Stimulated activated naive CD8-positive, alpha-beta T cell treated with anti-CD3 and anti-CD28 coated beads, Interleukin-15, Interleukin-2, amounts not matched to agents 100 U/mL and 50 U/mL, for 24 hours (primary cell): ENCODE measurements at regions not wholly inside any gene's neighbourhood (a gene's known extent, or its start where the extent isn't known, plus 50 kb on each side); places are given as distances from the start of the nearest gene placed in this dataset.

Source experiments
- ATAC-seq: fragments of 150-1000 bp; cut with Tn5 transposase; one replicate; pipeline ENCODE4 v1.10.0; 2021
- DNase-seq: peaks from one replicate; pipeline ENCODE4 v3.0.0; 2021

DNA sequence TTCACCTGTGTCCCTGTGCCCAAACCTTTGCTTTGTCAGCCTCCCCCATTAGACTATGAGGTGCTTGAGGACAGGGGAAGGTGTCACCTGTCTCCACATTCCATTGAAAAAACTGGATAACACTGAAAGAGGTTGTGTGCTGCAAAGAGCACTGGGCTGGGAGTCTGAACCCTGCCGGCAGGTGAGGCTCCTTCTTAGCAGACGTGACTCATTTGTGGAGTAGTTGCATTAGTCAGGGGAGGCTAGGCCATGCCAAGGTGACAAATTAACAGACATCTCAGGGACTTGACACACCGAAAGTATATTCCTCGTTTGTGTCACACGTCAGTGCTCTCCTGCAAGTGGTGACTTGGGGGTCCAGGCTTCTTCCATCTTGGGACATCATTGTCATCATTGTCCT lies 95.9 kb upstream of the STX18 start:
- DNase-seq (no peak), ATAC-seq (peak; percentile 55)

GRCh38 chr4:4633431-4633830 lies 91.6 kb upstream of the STX18 start:
- ATAC-seq (no peak), DNase-seq (no peak)

- DNase-seq = no peak
- no peak for ATAC-seq
Observed at GRCh38 chr4:4631150-4631549, 89.3 kb upstream of the STX18 start.

- DNase-seq = no peak
Observed at GRCh38 chr4:4627906-4628305, 86.1 kb upstream of the STX18 start.

DNA sequence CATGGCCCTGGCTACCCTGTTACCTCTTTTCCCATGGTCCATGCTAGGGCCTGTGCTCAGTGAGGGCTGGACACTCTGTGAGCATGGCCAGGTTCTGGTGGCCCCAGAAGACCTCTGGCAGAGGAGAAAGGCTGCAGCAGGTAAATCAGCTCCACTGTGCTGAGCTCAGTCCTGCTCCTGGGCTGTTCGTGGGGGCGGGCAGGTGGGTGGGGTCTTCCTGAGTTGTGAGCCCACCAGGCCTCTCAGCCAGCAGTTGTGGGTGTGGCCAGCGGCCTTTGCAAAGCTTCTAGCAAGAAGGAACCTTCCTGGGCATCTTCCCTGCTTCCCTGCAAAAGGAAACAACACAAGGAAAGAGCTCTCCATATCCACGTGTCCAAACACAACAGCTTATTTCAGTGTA lies 85.3 kb upstream of the STX18 start:
- ATAC-seq (no peak), DNase-seq (no peak)

More at GRCh38 chr4:4627906-4628305, 86.1 kb upstream of the STX18 start:
- ATAC-seq = no peak

- DNase-seq = no peak
- ATAC-seq = no peak
Observed at GRCh38 chr4:4625488-4625887, 83.6 kb upstream of the STX18 start.

GRCh38 chr4:4624276-4624897 lies 82.5 kb upstream of the STX18 start:
- ATAC-seq (peak; percentile 32), DNase-seq (no peak)

DNA sequence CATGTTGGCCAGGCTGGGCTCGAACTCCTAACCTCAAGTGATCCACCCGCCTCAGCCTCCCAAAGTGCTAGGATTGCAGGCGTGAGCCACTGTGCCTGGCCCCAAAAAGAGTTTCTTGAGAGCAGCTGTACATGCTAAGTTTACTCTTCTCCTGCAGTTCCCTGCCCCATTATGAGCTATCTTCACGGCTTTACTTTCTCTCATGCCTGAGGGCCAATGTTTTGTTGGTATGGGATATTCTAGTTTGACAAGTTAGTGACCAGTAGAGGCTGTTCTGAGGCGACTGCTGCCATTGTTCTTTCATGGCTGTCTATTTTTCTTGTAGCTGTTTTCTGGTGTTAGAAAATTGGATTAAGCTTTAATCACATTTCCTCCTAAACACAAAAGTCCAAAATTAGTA lies 78.0 kb upstream of the STX18 start:
- no peak for ATAC-seq
- no peak for DNase-seq

DNA sequence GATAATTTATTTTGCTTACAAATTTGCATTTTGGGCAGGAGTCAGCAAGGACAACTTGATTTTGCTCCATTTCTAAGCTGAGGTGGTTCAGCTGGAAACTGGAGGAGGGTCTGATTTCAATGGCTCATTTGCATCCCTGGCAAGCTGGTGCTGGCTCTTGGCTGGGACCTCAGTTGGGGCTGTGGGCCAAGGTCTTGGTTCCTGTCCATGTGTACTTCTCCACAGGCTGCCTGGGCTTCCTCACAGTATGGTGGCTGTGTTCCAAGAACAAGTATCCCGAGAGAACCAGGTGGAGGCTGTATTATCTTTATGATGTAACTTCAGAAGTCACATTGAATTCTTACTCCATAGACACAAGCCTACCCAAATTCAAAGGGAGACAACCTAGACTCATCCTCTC lies 77.0 kb upstream of the STX18 start:
- DNase-seq = no peak
- ATAC-seq = no peak

GRCh38 chr4:4614925-4615678 lies 73.3 kb upstream of the STX18 start:
- ATAC-seq = no peak

DNA sequence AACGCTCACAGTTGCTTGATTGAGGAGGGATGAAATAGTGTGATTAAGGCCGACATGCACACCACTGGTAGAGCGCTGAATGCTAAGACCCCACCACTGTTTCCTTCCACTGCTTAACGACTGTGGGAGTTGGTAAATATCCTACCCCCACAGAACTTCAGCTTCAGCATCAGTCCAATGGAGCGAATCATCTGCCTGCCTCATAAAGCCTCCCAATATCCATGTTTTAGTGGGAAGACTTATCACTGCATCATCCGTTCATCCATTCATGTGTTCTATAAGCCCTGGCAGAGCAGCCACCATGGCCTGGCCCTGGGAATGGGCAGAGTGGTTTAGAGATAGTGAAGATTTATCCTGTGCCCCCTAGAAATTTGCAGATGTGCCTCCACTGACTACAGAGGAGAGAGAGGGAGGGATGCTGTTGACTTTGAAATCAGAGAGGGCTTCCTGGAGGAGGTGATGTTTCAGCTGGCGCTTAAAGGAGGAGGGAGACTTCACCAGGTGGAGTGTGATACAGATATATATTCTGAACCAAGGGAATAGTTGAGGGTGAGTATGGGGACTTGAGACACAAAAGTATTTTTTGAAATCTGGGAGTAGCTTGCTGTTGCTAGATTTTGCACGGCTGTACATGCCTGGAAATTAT lies 71.9 kb upstream of the STX18 start:
- no peak for ATAC-seq
- no peak for DNase-seq

More at GRCh38 chr4:4614925-4615678, 73.3 kb upstream of the STX18 start:
- no peak for DNase-seq

DNA sequence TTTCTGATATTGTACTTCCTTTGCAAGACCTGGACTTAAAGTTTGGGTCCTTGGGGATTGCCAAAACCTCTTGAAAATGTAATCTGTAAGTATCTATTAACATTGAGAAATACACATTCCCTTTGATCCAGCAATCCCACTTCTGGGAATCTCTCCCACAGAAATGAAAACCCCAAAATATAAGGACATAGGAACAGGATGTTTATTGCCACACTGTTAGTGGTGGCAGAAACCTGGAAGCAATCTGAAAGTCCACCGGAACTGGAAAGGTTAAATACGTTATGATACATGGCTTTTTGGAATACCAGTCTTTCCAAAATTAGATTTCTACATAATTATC lies 71.2 kb upstream of the STX18 start:
- ATAC-seq (no peak), DNase-seq (no peak)

- ATAC-seq (no peak), DNase-seq (no peak)
Observed at GRCh38 chr4:4610672-4611071, 68.8 kb upstream of the STX18 start.

DNA sequence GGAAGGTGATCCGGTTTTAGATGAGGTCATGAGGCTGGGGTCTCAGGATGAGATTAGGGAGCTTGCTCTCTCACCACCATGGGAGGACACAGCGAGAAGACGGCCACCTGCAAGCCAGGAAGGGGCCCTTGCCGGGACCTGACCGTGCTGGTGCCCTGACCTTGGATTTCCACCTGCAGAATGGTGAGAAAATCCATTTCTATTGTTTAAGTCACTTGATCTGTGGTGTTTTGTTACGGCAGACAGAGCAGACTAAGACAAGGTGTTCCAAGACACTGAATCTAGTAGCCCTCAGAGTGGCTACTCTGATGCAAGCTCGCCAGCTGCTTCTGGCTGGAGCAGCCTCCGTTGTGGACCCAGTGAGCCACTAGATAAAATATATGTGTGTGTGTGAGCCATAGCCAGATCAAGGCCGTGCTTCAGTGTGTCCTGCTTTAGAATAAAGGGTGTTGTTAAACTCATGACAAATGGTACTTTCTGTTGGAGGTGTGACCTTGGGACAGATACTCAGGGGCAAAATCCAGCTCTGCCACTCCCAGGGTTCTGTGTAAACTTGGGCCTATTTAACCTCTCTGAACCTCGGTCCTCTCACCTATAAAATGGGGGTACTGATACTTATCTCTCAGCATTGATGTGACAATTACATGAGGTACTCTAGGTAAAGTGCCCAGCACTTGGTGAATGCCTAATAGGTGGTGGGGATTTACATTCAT lies 67.9 kb upstream of the STX18 start:
- no peak for ATAC-seq

DNA sequence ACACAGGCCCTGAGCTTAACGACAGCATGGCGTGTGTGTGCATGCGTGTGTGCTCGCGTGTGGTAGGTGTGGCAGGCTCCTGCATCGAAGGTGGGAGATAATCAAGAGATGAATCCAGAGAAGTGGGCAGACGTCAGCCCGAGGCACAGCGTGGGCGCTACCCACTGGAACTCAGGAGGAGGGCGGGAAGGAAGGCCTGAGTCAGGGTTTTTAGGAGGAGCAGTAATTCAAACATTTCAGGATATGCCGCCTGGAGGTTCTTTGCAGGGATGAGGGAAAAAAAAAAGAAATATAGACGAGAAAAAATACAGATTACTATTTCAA lies 66.3 kb upstream of the STX18 start:
- DNase-seq (no peak), ATAC-seq (no peak)

More for the DNA sequence above, 67.9 kb upstream of the STX18 start:
- no peak for DNase-seq

- no peak for ATAC-seq
- no peak for DNase-seq
Observed at GRCh38 chr4:4607336-4608213, 65.7 kb upstream of the STX18 start.

DNA sequence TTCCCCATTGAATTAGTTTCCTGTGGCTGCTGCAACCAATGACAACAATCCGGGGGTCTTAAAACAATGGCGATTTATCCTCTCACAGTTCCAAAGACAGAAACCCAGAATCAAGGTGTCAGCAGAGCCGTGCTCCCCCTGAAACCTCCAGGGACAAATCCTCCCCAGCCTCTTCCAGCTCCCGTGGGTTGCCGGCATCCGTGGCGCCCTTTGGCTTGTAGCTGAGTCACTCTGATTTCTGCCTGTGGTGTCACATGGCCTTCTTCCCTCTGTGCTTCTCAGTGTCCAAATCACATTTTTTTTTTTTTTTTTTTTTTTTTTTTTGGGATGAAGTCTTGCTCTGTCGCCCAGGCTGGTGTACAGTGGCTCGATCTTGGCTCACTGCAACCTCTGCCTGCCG lies 64.5 kb upstream of the STX18 start:
- no peak for DNase-seq
- no peak for ATAC-seq

DNA sequence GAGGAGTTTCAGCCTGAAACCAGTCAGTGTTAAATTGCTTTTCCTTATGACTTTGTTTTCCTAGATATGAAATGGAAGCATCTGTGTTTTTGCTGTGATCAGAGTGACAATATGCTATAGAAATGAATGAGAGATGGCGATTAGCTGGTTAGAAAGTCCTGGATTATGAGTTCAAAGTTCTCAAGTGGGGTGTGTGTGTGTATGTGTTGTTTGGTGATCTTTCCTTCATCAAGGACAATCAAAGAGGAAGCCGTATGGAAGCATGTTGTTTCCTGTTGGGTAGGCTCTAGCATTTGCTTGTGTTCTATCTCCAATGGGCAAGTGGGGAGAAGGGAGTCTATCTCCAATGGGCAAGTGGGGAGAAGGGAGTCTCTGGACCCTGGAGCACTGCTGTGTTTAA lies 64.0 kb upstream of the STX18 start:
- no peak for ATAC-seq
- no peak for DNase-seq

- ATAC-seq = no peak
Observed at GRCh38 chr4:4603592-4603991, 61.7 kb upstream of the STX18 start.

GRCh38 chr4:4603067-4603466 lies 61.2 kb upstream of the STX18 start:
- no peak for ATAC-seq
- no peak for DNase-seq

More at GRCh38 chr4:4603592-4603991, 61.7 kb upstream of the STX18 start:
- no peak for DNase-seq

DNA sequence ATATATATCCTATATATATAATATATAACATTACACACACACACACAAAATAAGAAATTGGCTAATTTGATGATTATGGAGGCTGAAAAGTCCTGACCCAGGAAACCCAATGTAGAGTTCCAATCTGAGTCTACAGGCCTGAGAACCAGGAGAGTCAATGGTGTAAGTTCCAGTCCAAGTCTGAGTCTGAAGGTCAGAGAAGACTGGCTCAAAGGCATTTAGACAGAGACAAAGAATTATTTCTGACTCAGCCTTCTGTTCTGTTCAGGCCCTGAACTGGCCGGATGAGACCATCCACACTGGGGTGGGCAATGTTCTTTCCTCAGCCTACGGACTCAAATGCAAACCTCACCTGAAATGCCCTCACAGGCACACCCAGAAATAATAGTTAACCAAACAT lies 60.6 kb upstream of the STX18 start:
- ATAC-seq (no peak), DNase-seq (no peak)

DNA sequence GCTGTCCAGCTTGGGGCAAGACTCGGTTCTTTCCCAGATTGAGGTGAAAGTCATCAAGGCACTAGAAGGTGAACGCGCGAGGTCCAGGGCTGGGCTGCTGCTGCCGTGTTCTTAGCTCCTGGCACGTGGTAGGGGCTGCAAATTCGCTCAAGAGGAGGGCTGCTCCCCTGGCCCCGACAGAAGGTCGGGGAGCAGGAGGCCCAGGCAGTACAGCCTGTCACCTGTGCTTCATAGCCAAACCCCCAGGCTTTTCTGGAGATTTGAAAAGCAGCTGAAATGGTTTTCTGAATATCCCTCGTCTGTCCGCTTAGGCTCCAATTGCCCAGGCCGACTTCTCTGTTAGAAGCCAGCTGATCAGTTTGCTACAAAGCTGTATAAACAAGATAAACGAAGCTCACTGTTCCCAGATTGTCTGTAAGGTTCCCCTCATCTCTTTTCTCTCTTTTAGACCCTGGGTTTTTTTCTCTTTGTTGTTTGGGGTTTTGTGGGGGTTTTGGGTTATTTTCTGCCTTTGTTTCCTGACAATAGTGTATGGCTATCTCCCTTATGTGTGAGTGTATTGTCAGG lies 60.0 kb upstream of the STX18 start:
- DNase-seq (no peak), ATAC-seq (no peak)
